Liver (tissue), 8 donors: ENCODE measurements at regions not wholly inside any gene's neighbourhood (a gene's known extent, or its start where the extent isn't known, plus 50 kb on each side); places are given as distances from the start of the nearest gene placed in this dataset.

Experiments used
- DNase-seq: peaks from one replicate; pipeline ENCODE4 v3.0.0-alpha.2; 2017; ENCODE audit warnings: low spot score
- H3K27ac ChIP-seq, 2 donors: one replicate each; pipeline ENCODE4 v1.7.0; 2013; ENCODE audit warnings: inconsistent platforms in 2 of 2, low read length in 2 of 2, control low read depth in 1 of 2, low read depth in 1 of 2, mild to moderate bottlenecking in 1 of 2
- H3K27me3 ChIP-seq, 4 donors: one replicate each; pipeline versions ENCODE4 v1.6.1 to v1.7.0; 2013; ENCODE audit warnings: low read length in 3 of 4, inconsistent platforms in 1 of 4, mild to moderate bottlenecking in 1 of 4, moderate library complexity in 1 of 4; ENCODE audit not compliant: control insufficient read depth in 4 of 4, insufficient read depth in 4 of 4
- H3K36me3 ChIP-seq, 4 donors: one replicate each; pipeline versions ENCODE4 v1.6.1 to v1.7.0; 2013; ENCODE audit warnings: low read length in 3 of 4, mild to moderate bottlenecking in 3 of 4, low read depth in 1 of 4, moderate library complexity in 1 of 4; ENCODE audit not compliant: control insufficient read depth in 4 of 4, insufficient read depth in 3 of 4
- H3K4me1 ChIP-seq, 4 donors: one replicate each; pipeline versions ENCODE4 v1.6.1 to v1.7.0; 2013; ENCODE audit warnings: low read length in 3 of 4, mild to moderate bottlenecking in 3 of 4, moderate library complexity in 1 of 4; ENCODE audit not compliant: control insufficient read depth in 4 of 4, insufficient read depth in 4 of 4
- H3K4me3 ChIP-seq, 3 donors: one replicate each; pipeline versions ENCODE4 v1.6.1 to v1.7.0; 2013; ENCODE audit warnings: low read length in 3 of 3, control low read depth in 1 of 3, low read depth in 1 of 3, mild to moderate bottlenecking in 1 of 3
- H3K9ac ChIP-seq, 2 donors: one replicate each; pipeline ENCODE4 v1.7.0; 2013; ENCODE audit warnings: low read length in 2 of 2, mild to moderate bottlenecking in 2 of 2, moderate library complexity in 2 of 2, control low read depth in 1 of 2, low read depth in 1 of 2
- H3K9me3 ChIP-seq, 4 donors: one replicate each; pipeline versions ENCODE4 v1.6.1 to v1.7.0; 2013; ENCODE audit warnings: low read length in 3 of 4; ENCODE audit not compliant: control insufficient read depth in 4 of 4
- ATF3 ChIP-seq: IDR thresholded peaks from 2 replicates; pipeline ENCODE4 v1.6.1; 2016; ENCODE audit warnings: antibody characterized with exemption
- CTCF ChIP-seq: fragments of 150-350 bp; IDR thresholded peaks from 2 replicates; pipeline ENCODE4 v1.5.1; 2017; ENCODE audit warnings: improper control_type of control experiment, low read depth, low read length; ENCODE audit not compliant: missing input control
- EGR1 ChIP-seq, 2 donors: IDR thresholded peaks; 2 replicates each; pipeline ENCODE4 v1.6.1; 2016 to 2018; ENCODE audit warnings: antibody characterized with exemption in 2 of 2, low read depth in 2 of 2
- FOXA2 ChIP-seq: IDR thresholded peaks from 2 replicates; pipeline ENCODE4 v1.6.1; 2016; ENCODE audit warnings: antibody characterized with exemption
- GABPA ChIP-seq, 2 donors: IDR thresholded peaks in 1 of 2; conservative IDR thresholded peaks in 1 of 2; 2 replicates each; pipeline ENCODE4 v1.6.1; 2016; ENCODE audit warnings: antibody characterized with exemption in 2 of 2, mild to moderate bottlenecking in 1 of 2, moderate library complexity in 1 of 2
- HNF4A ChIP-seq, 2 donors: conservative IDR thresholded peaks; 2 replicates each; pipeline ENCODE4 v1.6.1; 2016; ENCODE audit warnings: antibody characterized with exemption in 2 of 2, mild to moderate bottlenecking in 2 of 2
- HNF4G ChIP-seq: IDR thresholded peaks from 2 replicates; pipeline ENCODE4 v1.6.1; 2016; ENCODE audit warnings: antibody characterized with exemption
- JUND ChIP-seq, 2 donors: IDR thresholded peaks; 2 replicates each; pipeline ENCODE4 v1.6.1; 2016; ENCODE audit warnings: antibody characterized with exemption in 2 of 2
- MAX ChIP-seq: IDR thresholded peaks from 2 replicates; pipeline ENCODE4 v1.6.1; 2016; ENCODE audit warnings: antibody characterized with exemption
- NR2F2 ChIP-seq: IDR thresholded peaks from 2 replicates; pipeline ENCODE4 v1.6.1; 2016; ENCODE audit warnings: antibody characterized with exemption
- RAD21 ChIP-seq, 2 donors: IDR thresholded peaks; 2 replicates each; pipeline ENCODE4 v1.6.1; 2016; ENCODE audit warnings: antibody characterized with exemption in 2 of 2, mild to moderate bottlenecking in 2 of 2
- RXRA ChIP-seq, 2 donors: IDR thresholded peaks; 2 replicates each; pipeline ENCODE4 v1.6.1; 2017 to 2018; ENCODE audit warnings: antibody characterized with exemption in 2 of 2, mild to moderate bottlenecking in 1 of 2
- SP1 ChIP-seq: IDR thresholded peaks from 2 replicates; pipeline ENCODE4 v1.6.1; 2018; ENCODE audit warnings: antibody characterized with exemption, mild to moderate bottlenecking
- TAF1 ChIP-seq: conservative IDR thresholded peaks from 2 replicates; pipeline ENCODE4 v1.6.1; 2016; ENCODE audit warnings: antibody characterized with exemption, mild to moderate bottlenecking
- YY1 ChIP-seq: IDR thresholded peaks from 2 replicates; pipeline ENCODE4 v1.6.1; 2016; ENCODE audit warnings: antibody characterized with exemption, mild to moderate bottlenecking
- ZBTB33 ChIP-seq: IDR thresholded peaks from 2 replicates; pipeline ENCODE4 v1.6.1; 2016; ENCODE audit warnings: antibody characterized with exemption
- WGBS: extraction: QIAGEN DNeasy Blood & Tissue Kit; methylation state at CpG from one replicate; pipeline ENCODE4 v1.1.7; 2013; 5-methylcytosine and 5-hydroxymethylcytosine counted together
- donor health status: healthy.
- donor health status: healthy.
- donor health status: healthy.
- donor health status: healthy.
- donor health status: healthy.

- Histone ChIP-seq H3K4me1 (no peaks in the 10 kb centered on the region), H3K9ac (no peak overlapping the region), H3K27me3 (no peaks in the 10 kb centered on the region), H3K9me3 (no peaks in the 10 kb centered on the region), H3K36me3 (no peaks in the 10 kb centered on the region), H3K27ac (no peak overlapping the region), H3K4me3 (no peak overlapping the region)
- 75% methylated on average over 1 of the region's 1 CpG for WGBS
- no peak for TF ChIP-seq ATF3
- TF ChIP-seq MAX: no peak
- no peak for DNase-seq
These were observed 951.5 kb upstream of the SLIT2 start for GRCh38 chr4:19300213-19300612.

GRCh38 chr4:19298998-19299397 is 952.7 kb upstream of the SLIT2 start:
- 82% methylated on average over 3 of the region's 3 CpGs for WGBS
- TF ChIP-seq RXRA (IDR thresholded peaks at IDR 0.05) (no peak), JUND (IDR thresholded peaks at IDR 0.05) (no peak), CTCF (no peak), SP1 (no peak), MAX (no peak), TAF1 (no peak), NR2F2 (no peak), HNF4A (conservative IDR thresholded peaks at IDR 0.05) (no peak)

GRCh38 chr4:19293781-19294180 is 957.9 kb upstream of the SLIT2 start:
- Histone ChIP-seq H3K27me3 (no peaks in the 10 kb centered on the region), H3K9ac (no peak overlapping the region), H3K27ac (no peak overlapping the region), H3K36me3 (no peaks in the 10 kb centered on the region), H3K4me3 (no peak overlapping the region), H3K9me3 (peaks cover 0 to 16% (median 2%) of the 10 kb centered on the region in 4 donors), H3K4me1 (no peaks in the 10 kb centered on the region)
- no peak for DNase-seq
- WGBS: 91% methylated on average over 1 of the region's 1 CpG
- TF ChIP-seq RAD21 (IDR thresholded peaks at IDR 0.05): no peak
- no peak for TF ChIP-seq EGR1 (IDR thresholded peaks at IDR 0.05; ENCODE audit: low read depth in 2 of 2)
- TF ChIP-seq CTCF: no peak
- TF ChIP-seq ZBTB33: no peak
- no peak for TF ChIP-seq FOXA2
- TF ChIP-seq HNF4G: no peak
- TF ChIP-seq RXRA (IDR thresholded peaks at IDR 0.05): no peak
- TF ChIP-seq MAX: no peak
- TF ChIP-seq JUND (IDR thresholded peaks at IDR 0.05): no peak
- TF ChIP-seq GABPA (IDR thresholded peaks at IDR 0.05 in 1 of 2, conservative IDR thresholded peaks at IDR 0.05 in 1 of 2): no peak
- TF ChIP-seq SP1: no peak
- no peak for TF ChIP-seq NR2F2
- TF ChIP-seq YY1: no peak
- no peak for TF ChIP-seq ATF3

More at GRCh38 chr4:19298998-19299397, 952.7 kb upstream of the SLIT2 start:
- Histone ChIP-seq H3K9me3 (peaks cover 0 to 6% (median 0%) of the 10 kb centered on the region in 4 donors), H3K9ac (no peak overlapping the region), H3K4me3 (no peak overlapping the region), H3K27me3 (no peaks in the 10 kb centered on the region), H3K27ac (no peak overlapping the region), H3K4me1 (no peaks in the 10 kb centered on the region), H3K36me3 (no peaks in the 10 kb centered on the region)
- DNase-seq: no peak
